Fibroblast of the aortic adventitia (primary cell): ENCODE measurements at regions not wholly inside any gene's neighbourhood (a gene's known extent, or its start where the extent isn't known, plus 50 kb on each side); places are given as distances from the start of the nearest gene placed in this dataset.

Experiments used
- DNase-seq: peaks from one replicate; pipeline ENCODE4 v3.0.0-alpha.2; 2010; ENCODE audit warnings: low read depth
- H3K4me3 ChIP-seq: 2 replicates; pipeline ENCODE4 v1.5.1; 2011; ENCODE audit warnings: low read depth, mild to moderate bottlenecking, control low read depth, low read length, moderate library complexity
- CTCF ChIP-seq: IDR thresholded peaks from 2 replicates; pipeline ENCODE4 v1.5.1; 2011; ENCODE audit warnings: mild to moderate bottlenecking, low read length, control low read depth, inconsistent platforms; ENCODE audit not compliant: insufficient read depth

- no peak overlapping the region for H3K4me3 ChIP-seq
- DNase-seq: no peak
- TF ChIP-seq CTCF: no peak
These were observed 187.2 kb upstream of the SOX4 start for GRCh38 chr6:21406316-21406715.

GRCh38 chr6:21409231-21409630, 184.3 kb upstream of the SOX4 start:
- H3K4me3 ChIP-seq: no peak overlapping the region
- no peak for DNase-seq
- TF ChIP-seq CTCF: no peak

DNA sequence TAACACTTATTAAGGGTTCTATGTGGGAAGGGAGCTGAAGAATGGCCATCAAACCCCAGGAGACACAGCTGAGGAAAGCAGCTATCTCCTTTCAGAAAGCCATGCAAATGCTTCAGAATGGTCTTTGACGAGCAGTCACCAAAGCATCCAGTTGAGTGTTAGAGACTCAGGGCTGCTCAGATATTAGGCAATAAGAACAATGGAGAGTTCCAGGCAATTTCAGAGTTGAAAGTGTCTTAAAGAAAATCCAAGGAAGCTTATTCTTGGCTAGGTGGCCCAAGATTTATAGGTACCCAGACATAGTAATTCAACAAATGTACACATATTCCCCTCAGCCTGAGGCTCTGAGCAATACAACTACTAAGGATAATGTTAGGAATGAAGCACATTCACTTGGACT, 180.1 kb upstream of the SOX4 start:
- H3K4me3 ChIP-seq: no peak overlapping the region
- TF ChIP-seq CTCF: no peak
- no peak for DNase-seq

DNA sequence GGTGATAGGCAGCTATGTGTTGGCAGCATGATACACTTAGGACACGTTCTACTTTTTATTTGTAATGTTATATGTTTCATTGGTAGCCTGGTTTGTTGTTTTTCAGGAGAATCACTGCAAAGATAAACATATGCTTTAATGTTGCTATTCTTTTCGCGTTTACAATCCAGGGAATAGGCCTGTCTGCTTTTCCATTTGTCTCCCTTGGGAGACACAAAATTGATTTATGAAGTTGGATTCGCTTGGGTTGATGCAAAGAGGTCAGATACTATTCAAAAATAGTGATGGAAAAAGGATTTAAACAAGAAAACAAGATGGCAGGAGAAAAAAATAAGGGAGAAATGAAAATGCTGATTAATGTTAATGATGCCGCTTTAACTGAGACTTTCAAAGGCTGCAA, 179.5 kb upstream of the SOX4 start:
- DNase-seq: no peak
- H3K4me3 ChIP-seq: no peak overlapping the region
- TF ChIP-seq CTCF: no peak

- TF ChIP-seq CTCF: no peak
- H3K4me3 ChIP-seq: no peak overlapping the region
- no peak for DNase-seq
These were observed 173.2 kb upstream of the SOX4 start for GRCh38 chr6:21420146-21420878.

- no peak for TF ChIP-seq CTCF
- DNase-seq: no peak
- no peak overlapping the region for H3K4me3 ChIP-seq
These were observed 172.6 kb upstream of the SOX4 start for GRCh38 chr6:21420926-21421325.
